ENCODE measurements at regions not wholly inside any gene's neighbourhood (a gene's known extent, or its start where the extent isn't known, plus 50 kb on each side); places are given as distances from the start of the nearest gene placed in this dataset.

DNA sequence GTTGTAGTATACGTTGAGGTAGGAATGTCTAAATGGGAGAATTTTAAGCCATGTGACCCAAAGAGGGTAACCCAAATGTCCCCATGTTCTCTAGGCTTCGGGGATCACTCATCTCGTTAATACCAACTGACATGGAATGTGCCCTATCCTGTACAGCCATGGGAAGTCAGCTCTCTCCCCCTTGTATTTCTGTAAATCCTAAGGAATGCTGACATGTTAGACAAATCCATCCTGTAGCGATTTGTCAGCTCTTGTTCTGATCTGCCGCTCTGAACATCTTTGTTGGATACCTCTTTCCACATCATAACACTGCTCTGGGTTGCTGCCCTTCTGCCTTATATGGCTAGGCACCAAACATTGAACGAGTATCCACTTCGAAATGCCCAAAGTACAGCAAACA is 350.6 kb downstream of the RND3 start:
- no peak for TF ChIP-seq CTCF (conservative IDR thresholded peaks at IDR 0.05; ENCODE audit: low read depth, low read length)
- no peak for TF ChIP-seq EZH2 (IDR thresholded peaks at IDR 0.05; ENCODE audit: low read length, unreplicated experiment)

All from PC-3 (cell line).